T-cell (primary cell): ENCODE measurements at regions not wholly inside any gene's neighbourhood (a gene's known extent, or its start where the extent isn't known, plus 50 kb on each side); places are given as distances from the start of the nearest gene placed in this dataset.

Experiments used
- ATAC-seq, 4 experiments: fragments of 200-7000 bp in 3 of 4; fragments of 150-1000 bp in 1 of 4; cut with Tn5 transposase; replicated peaks in 1 of 4; 1 replicate in 3 of 4; 2 replicates in 1 of 4; pipeline ENCODE4 v1.10.0; 2021; ENCODE audit warnings: moderate library complexity in 3 of 4, mild to moderate bottlenecking in 2 of 4, moderate number of reproducible peaks in 1 of 4
- CTCF ChIA-PET, 2 donors: fragments of 300-600 bp; sonication (Branson Sonifier 250); formaldehyde crosslinking; loops; one replicate each; lab custom pipeline; 2022; ENCODE audit warnings: antibody characterized with exemption in 2 of 2; lab: Charles Lee
- POLR2A ChIA-PET, 2 donors: fragments of 300-600 bp; sonication (Branson Sonifier 250); formaldehyde crosslinking; loops; one replicate each; lab custom pipeline; 2022; ENCODE audit warnings: antibody characterized with exemption in 2 of 2; lab: Charles Lee
- DNase-seq, 35 experiments: peaks; one replicate each; pipeline versions ENCODE4 v3.0.0 to v3.0.0-alpha.2; 2013 to 2023
- H3K27ac ChIP-seq: one replicate; pipeline ENCODE4 v1.5.1; 2013; ENCODE audit warnings: low read length
- H3K27me3 ChIP-seq, 2 experiments: replicated peaks in 1 of 2; 1 replicate in 1 of 2; 2 replicates in 1 of 2; pipeline versions ENCODE4 v1.6.1 to v1.7.0; 2013; ENCODE audit warnings: low read length in 1 of 2, mixed read lengths in 1 of 2; ENCODE audit not compliant: control insufficient read depth in 2 of 2, insufficient read depth in 2 of 2; ENCODE audit errors: extremely low read depth in 1 of 2
- H3K36me3 ChIP-seq, 2 donors: 1 replicate in 1 of 2; 2 replicates in 1 of 2; pipeline versions ENCODE4 v1.6.1 to v1.7.0; 2013; ENCODE audit warnings: low read length in 1 of 2; ENCODE audit not compliant: control insufficient read depth in 2 of 2, insufficient read depth in 1 of 2; ENCODE audit errors: extremely low read depth in 1 of 2
- H3K4me1 ChIP-seq, 2 experiments: 1 replicate in 1 of 2; 2 replicates in 1 of 2; pipeline versions ENCODE4 v1.6.1 to v1.7.0; 2013; ENCODE audit warnings: low read length in 2 of 2, mixed read lengths in 1 of 2; ENCODE audit not compliant: insufficient read depth in 2 of 2, control insufficient read depth in 1 of 2; ENCODE audit errors: extremely low read depth in 1 of 2
- H3K4me3 ChIP-seq, 2 donors: 1 replicate in 1 of 2; 2 replicates in 1 of 2; pipeline versions ENCODE4 v1.5.1 to v1.7.0; 2013; ENCODE audit warnings: mild to moderate bottlenecking in 2 of 2, low read length in 1 of 2, moderate library complexity in 1 of 2; ENCODE audit not compliant: control insufficient read depth in 1 of 2; ENCODE audit errors: extremely low read depth in 1 of 2
- H3K9me3 ChIP-seq: 2 replicates; pipeline ENCODE4 v1.7.0; 2013
- H3K27ac Mint-ChIP-seq, 2 donors: one replicate each; pipeline ENCODE4 v1.8.0; 2020 to 2021; ENCODE audit warnings: mild to moderate bottlenecking in 2 of 2, mixed read lengths in 2 of 2
- H3K27me3 Mint-ChIP-seq, 2 donors: one replicate each; pipeline ENCODE4 v1.8.0; 2021 to 2022; ENCODE audit warnings: mixed read lengths in 2 of 2
- H3K36me3 Mint-ChIP-seq: one replicate; pipeline ENCODE4 v1.8.0; 2021; ENCODE audit warnings: mixed read lengths
- H3K4me1 Mint-ChIP-seq, 3 donors: one replicate each; pipeline ENCODE4 v1.8.0; 2020 to 2022; ENCODE audit warnings: mixed read lengths in 3 of 3, mild to moderate bottlenecking in 1 of 3
- H3K4me3 Mint-ChIP-seq, 3 donors: one replicate each; pipeline ENCODE4 v1.8.0; 2020 to 2022; ENCODE audit warnings: mild to moderate bottlenecking in 3 of 3, mixed read lengths in 3 of 3, moderate library complexity in 3 of 3
- H3K9me3 Mint-ChIP-seq, 3 donors: one replicate each; pipeline ENCODE4 v1.8.0; 2020 to 2022; ENCODE audit warnings: mixed read lengths in 3 of 3
- WGBS: methylation state at CpG from one replicate; pipeline ENCODE4 v1.1.5; 2013; ENCODE audit warnings: missing lambda C conversion rate; ENCODE audit not compliant: insufficient coverage; 5-methylcytosine and 5-hydroxymethylcytosine counted together

DNA sequence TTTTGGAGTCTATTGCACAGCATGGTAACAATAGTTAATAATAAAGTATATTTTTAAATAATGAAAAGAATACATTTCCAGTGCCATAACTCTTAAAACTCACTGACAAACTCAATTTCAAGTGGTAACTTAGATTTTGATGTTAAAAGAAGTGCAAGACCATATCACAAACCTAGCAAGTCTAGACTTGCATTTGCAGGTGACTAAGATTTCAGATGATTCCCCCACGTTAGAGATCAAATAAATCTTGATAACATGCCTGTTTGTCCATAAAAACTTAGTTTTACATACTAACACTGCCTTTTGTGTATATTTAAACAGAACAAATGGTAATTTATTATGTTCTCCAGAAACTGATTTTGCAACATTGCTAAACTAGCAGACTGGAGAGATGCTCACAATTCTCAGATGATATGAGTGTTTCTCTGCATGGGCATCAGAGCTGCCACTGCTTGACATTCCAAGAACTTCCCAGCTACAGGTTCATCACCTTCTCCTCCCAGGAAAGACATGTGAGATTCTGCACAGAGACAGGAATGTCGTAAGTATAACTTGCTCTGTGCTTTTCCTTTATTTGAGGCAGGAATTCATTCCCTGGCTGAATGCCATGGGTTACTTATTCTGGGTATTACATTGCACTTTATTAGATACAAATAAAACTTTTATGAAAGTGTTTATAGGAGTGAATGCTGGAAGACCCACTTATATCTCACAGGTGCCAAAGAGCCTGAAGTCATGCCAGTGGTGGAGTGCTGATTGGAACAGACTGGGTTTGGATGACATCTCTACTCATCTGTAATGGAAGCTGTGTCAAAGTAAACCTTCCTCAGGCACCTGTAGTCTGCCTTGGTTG, 160.2 kb upstream of the FOXA2 start:
- no CpG with 5 or more reads among the region's 2 CpGs for WGBS
- H3K36me3 ChIP-seq, result no peaks in the 10 kb centered on the region
- H3K27me3 Mint-ChIP-seq, result no peaks in the 10 kb centered on the region
- H3K4me3 ChIP-seq, result no peak overlapping the region
- DNase-seq, result no peak
- H3K27me3 ChIP-seq, result peaks cover 0 to under 1% of the 10 kb centered on the region in 2 experiments
- peaks cover 4 to 8% (median 6%) of the 10 kb centered on the region in 3 donors for H3K9me3 Mint-ChIP-seq
- POLR2A ChIA-PET, result no interaction called here
- no peak overlapping the region for H3K4me3 Mint-ChIP-seq
- H3K4me1 Mint-ChIP-seq, result no peaks in the 10 kb centered on the region
- ATAC-seq, result no peak
- no peak overlapping the region for H3K27ac ChIP-seq
- H3K9me3 ChIP-seq, result no peaks in the 10 kb centered on the region
- CTCF ChIA-PET, result no interaction called here
- H3K36me3 Mint-ChIP-seq, result no peaks in the 10 kb centered on the region
- H3K27ac Mint-ChIP-seq, result no peak overlapping the region
- no peaks in the 10 kb centered on the region for H3K4me1 ChIP-seq

- peaks cover 0 to 4% of the 10 kb centered on the region in 2 experiments for H3K27me3 ChIP-seq
- ATAC-seq (no peak), DNase-seq (no peak)
- H3K9me3 ChIP-seq, result no peaks in the 10 kb centered on the region
- no peak overlapping the region for H3K27ac ChIP-seq
- Mint-ChIP-seq H3K4me3 (no peak overlapping the region), H3K27ac (no peak overlapping the region), H3K4me1 (no peaks in the 10 kb centered on the region), H3K36me3 (no peaks in the 10 kb centered on the region), H3K9me3 (peaks cover 6 to 8% (median 6%) of the 10 kb centered on the region in 3 donors), H3K27me3 (no peaks in the 10 kb centered on the region)
- CTCF ChIA-PET, result no interaction called here
- H3K4me3 ChIP-seq, result no peak overlapping the region
- no peaks in the 10 kb centered on the region for H3K36me3 ChIP-seq
- no CpG with 5 or more reads among the region's 1 CpG for WGBS
- POLR2A ChIA-PET, result no interaction called here
- H3K4me1 ChIP-seq, result no peaks in the 10 kb centered on the region
These were observed 160.8 kb upstream of the FOXA2 start for GRCh38 chr20:22745194-22745500.

GRCh38 chr20:22746957-22747356, 162.6 kb upstream of the FOXA2 start:
- Histone ChIP-seq H3K36me3 (no peaks in the 10 kb centered on the region), H3K4me3 (no peak overlapping the region), H3K27me3 (peaks cover 0 to 4% of the 10 kb centered on the region in 2 experiments), H3K4me1 (no peaks in the 10 kb centered on the region), H3K27ac (no peak overlapping the region), H3K9me3 (no peaks in the 10 kb centered on the region)
- Mint-ChIP-seq H3K27ac (no peak overlapping the region), H3K27me3 (no peaks in the 10 kb centered on the region), H3K4me3 (no peak overlapping the region), H3K4me1 (no peaks in the 10 kb centered on the region), H3K9me3 (peaks cover 6 to 8% (median 8%) of the 10 kb centered on the region in 3 donors), H3K36me3 (no peaks in the 10 kb centered on the region)
- 100% methylated on average over 3 of the region's 5 CpGs for WGBS
- no peak for ATAC-seq
- CTCF ChIA-PET, result no interaction called here
- POLR2A ChIA-PET, result no interaction called here
- no peak for DNase-seq

- H3K27ac Mint-ChIP-seq, result no peak overlapping the region
- H3K4me3 Mint-ChIP-seq, result no peak overlapping the region
These were observed 168.0 kb upstream of the FOXA2 start for GRCh38 chr20:22752324-22752723.

GRCh38 chr20:22757424-22758183, 173.2 kb upstream of the FOXA2 start:
- POLR2A ChIA-PET, result no interaction called here
- ATAC-seq (peak in 1 of 4 experiments; percentile 30), DNase-seq (no peak)
- no peaks in the 10 kb centered on the region for H3K27me3 Mint-ChIP-seq
- no peak overlapping the region for H3K4me3 Mint-ChIP-seq
- CTCF ChIA-PET, result no interaction called here
- no peak overlapping the region for H3K27ac Mint-ChIP-seq
- no peaks in the 10 kb centered on the region for H3K36me3 ChIP-seq
- no peaks in the 10 kb centered on the region for H3K4me1 Mint-ChIP-seq
- 49% methylated on average over 5 of the region's 10 CpGs for WGBS
- H3K36me3 Mint-ChIP-seq, result no peaks in the 10 kb centered on the region
- no peaks in the 10 kb centered on the region for H3K9me3 ChIP-seq
- H3K27me3 ChIP-seq, result no peaks in the 10 kb centered on the region
- H3K4me3 ChIP-seq, result no peak overlapping the region
- H3K27ac ChIP-seq, result no peak overlapping the region
- H3K4me1 ChIP-seq, result no peaks in the 10 kb centered on the region
- peaks cover 8% of the 10 kb centered on the region in 3 donors for H3K9me3 Mint-ChIP-seq

More at GRCh38 chr20:22752324-22752723, 168.0 kb upstream of the FOXA2 start:
- Histone ChIP-seq H3K4me3 (no peak overlapping the region), H3K9me3 (no peaks in the 10 kb centered on the region), H3K4me1 (no peaks in the 10 kb centered on the region), H3K27me3 (peaks cover 0 to 4% of the 10 kb centered on the region in 2 experiments), H3K27ac (no peak overlapping the region), H3K36me3 (no peaks in the 10 kb centered on the region)
- WGBS, result no CpG with 5 or more reads among the region's 1 CpG
- CTCF ChIA-PET, result no interaction called here
- ATAC-seq (no peak), DNase-seq (no peak)
- no peaks in the 10 kb centered on the region for H3K36me3 Mint-ChIP-seq
- POLR2A ChIA-PET, result no interaction called here
- no peaks in the 10 kb centered on the region for H3K27me3 Mint-ChIP-seq
- no peaks in the 10 kb centered on the region for H3K4me1 Mint-ChIP-seq
- peaks cover 0 to 8% (median 0%) of the 10 kb centered on the region in 3 donors for H3K9me3 Mint-ChIP-seq

DNA sequence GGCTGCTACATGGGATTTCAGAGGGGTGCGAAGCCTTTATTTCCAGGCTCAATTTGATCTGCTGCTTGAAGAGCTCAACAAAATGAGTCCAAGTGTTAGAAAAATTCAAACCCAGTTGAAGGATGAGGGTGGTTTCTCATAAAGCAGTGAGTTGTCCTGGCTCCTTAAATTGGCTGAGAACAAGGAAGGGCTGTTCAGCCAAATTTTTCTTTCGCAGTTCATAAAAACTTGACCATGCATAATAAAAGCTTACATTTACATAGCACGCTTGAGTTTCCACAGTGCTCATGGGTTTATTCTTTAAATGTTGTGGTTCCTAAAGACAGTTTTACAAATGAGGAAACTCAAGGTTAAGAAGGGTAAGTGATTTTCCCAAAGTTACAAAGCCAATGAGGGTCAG, 174.4 kb upstream of the FOXA2 start:
- Mint-ChIP-seq H3K4me1 (no peaks in the 10 kb centered on the region), H3K36me3 (no peaks in the 10 kb centered on the region), H3K9me3 (peaks cover 8% of the 10 kb centered on the region in 3 donors), H3K27ac (no peak overlapping the region), H3K27me3 (no peaks in the 10 kb centered on the region), H3K4me3 (no peak overlapping the region)
- Histone ChIP-seq H3K36me3 (no peaks in the 10 kb centered on the region), H3K27me3 (peaks cover 0 to 3% of the 10 kb centered on the region in 2 experiments), H3K4me3 (no peak overlapping the region), H3K4me1 (no peaks in the 10 kb centered on the region), H3K9me3 (no peaks in the 10 kb centered on the region), H3K27ac (no peak overlapping the region)
- CTCF ChIA-PET, result no interaction called here
- DNase-seq (no peak), ATAC-seq (no peak)
- 88% methylated on average over 1 of the region's 3 CpGs for WGBS
- POLR2A ChIA-PET, result no interaction called here
